K562 (cell line): ENCODE measurements at regions not wholly inside any gene's neighbourhood (a gene's known extent, or its start where the extent isn't known, plus 50 kb on each side); places are given as distances from the start of the nearest gene placed in this dataset.

ENCODE experiments used
- ATAC-seq: fragments of 200-7000 bp; cut with Tn5 transposase; 3 replicates; pipeline ENCODE4 v1.9.1; 2020; ENCODE audit warnings: moderate library complexity
- BruUV-seq: library from RNA; stranded (reverse); fragments of 400-500 nt; replicated peaks from 2 replicates; lab custom pipeline; 2021; lab: Mats Ljungman, UMichigan
- CTCF ChIA-PET: fragments of 300-600 bp; formaldehyde crosslinking; extraction: SDS; loops from one replicate; lab custom pipeline; 2021; ENCODE audit warnings: low intra/inter-chr PET ratio; lab: Yijun Ruan, JAX
- POLR2A ChIA-PET: fragments of 300-600, 350-650 bp; sonication (Branson Sonifier 250); formaldehyde crosslinking; extraction: SDS; loops from one replicate; lab custom pipeline; 2021; ENCODE audit warnings: antibody characterized with exemption, inconsistent platforms; lab: Yijun Ruan, JAX
- DNase-seq, 4 experiments: peaks; one replicate each; pipeline versions ENCODE4 v3.0.0 to v3.0.0-alpha.2; 2011 to 2018; ENCODE audit warnings: low spot score in 3 of 4, mixed read lengths in 3 of 4; ENCODE audit errors: extremely low read depth in 1 of 4
- FAIRE-seq: peaks from 2 replicates; lab custom pipeline; 2011; peaks lifted over from hg19 to GRCh38; lab: Jason Lieb, UNC
- H2AFZ ChIP-seq: 2 replicates; pipeline ENCODE4 v1.6.0; 2011; ENCODE audit warnings: low read depth, low read length, control low read depth, inconsistent platforms
- H3K27ac ChIP-seq: fragments of 200-600 bp; 3 replicates; pipeline ENCODE4 v1.8.0; 2011; ENCODE audit warnings: low read depth, mild to moderate bottlenecking, control low read depth, inconsistent platforms, low read length, moderate library complexity, mixed read lengths; ENCODE audit errors: extremely low read depth
- H3K27me3 ChIP-seq, 2 experiments: fragments of 300-600 bp in 1 of 2; 2 replicates in 1 of 2; 3 replicates in 1 of 2; pipeline versions ENCODE4 v1.6.0 to v1.8.0; 2011; ENCODE audit warnings: inconsistent platforms in 2 of 2, low read length in 2 of 2, mild to moderate bottlenecking in 1 of 2, mixed read lengths in 1 of 2, moderate library complexity in 1 of 2; ENCODE audit not compliant: control insufficient read depth in 2 of 2, insufficient read depth in 2 of 2
- H3K36me3 ChIP-seq: fragments of 300-600 bp; 3 replicates; pipeline ENCODE4 v1.8.0; 2011; ENCODE audit warnings: mild to moderate bottlenecking, low read length, inconsistent platforms; ENCODE audit not compliant: control insufficient read depth, insufficient read depth
- H3K4me1 ChIP-seq, 2 experiments: fragments of 200-600 bp in 1 of 2; replicated peaks in 1 of 2; 2 replicates in 1 of 2; 3 replicates in 1 of 2; pipeline versions ENCODE4 v1.5.1 to v1.8.0; 2011; ENCODE audit warnings: inconsistent platforms in 2 of 2, low read length in 2 of 2, mild to moderate bottlenecking in 1 of 2, mixed read lengths in 1 of 2, moderate library complexity in 1 of 2; ENCODE audit not compliant: control insufficient read depth in 2 of 2, insufficient read depth in 2 of 2
- H3K4me2 ChIP-seq: 2 replicates; pipeline ENCODE4 v1.6.1; 2011; ENCODE audit warnings: low read length, control low read depth, inconsistent platforms, mixed read lengths; ENCODE audit not compliant: insufficient read depth
- H3K4me3 ChIP-seq: fragments of 200-600 bp; sonication (generic), shearing (Covaris generic); 2 replicates; pipeline ENCODE4 v1.5.1; 2016; ENCODE audit warnings: control low read depth, inconsistent platforms
- H3K79me2 ChIP-seq: fragments of 200-600 bp; 3 replicates; pipeline ENCODE4 v1.8.0; 2011; ENCODE audit warnings: low read length, inconsistent platforms; ENCODE audit not compliant: control insufficient read depth, insufficient read depth
- H3K9ac ChIP-seq, 2 experiments: 2 replicates each; pipeline versions ENCODE4 v1.6.0 to v1.6.1; 2011; ENCODE audit warnings: low read depth in 2 of 2, low read length in 2 of 2, control low read depth in 1 of 2, inconsistent platforms in 1 of 2, mild to moderate bottlenecking in 1 of 2, mixed read lengths in 1 of 2; ENCODE audit not compliant: insufficient read depth in 1 of 2
- H3K9me1 ChIP-seq: one replicate; pipeline ENCODE4 v1.6.0; 2011; ENCODE audit warnings: inconsistent platforms, mild to moderate bottlenecking, low read length, moderate library complexity; ENCODE audit not compliant: control insufficient read depth, insufficient read depth
- H3K9me3 ChIP-seq: replicated peaks from 2 replicates; pipeline ENCODE4 v1.5.1; 2011; ENCODE audit warnings: low read depth, low read length, inconsistent platforms; ENCODE audit not compliant: control insufficient read depth, insufficient read depth
- H4K20me1 ChIP-seq: replicated peaks from 2 replicates; pipeline ENCODE4 v1.6.1; 2011; ENCODE audit warnings: low read length, inconsistent platforms, mixed read lengths; ENCODE audit not compliant: control insufficient read depth, insufficient read depth
- CREB3L1 ChIP-seq: fragments of 450-650 bp; IDR thresholded peaks from 2 replicates; pipeline ENCODE4 v1.6.1; 2014; ENCODE audit warnings: low read depth, mild to moderate bottlenecking, moderate library complexity, borderline replicate concordance
- DIDO1 ChIP-seq: fragments of 450-650 bp; IDR thresholded peaks from 2 replicates; pipeline ENCODE4 v1.6.1; 2016; ENCODE audit warnings: low read depth, missing biosample characterization, missing genetic modification characterization
- FOXA3 ChIP-seq, 2 experiments: fragments of 450-650 bp in 1 of 2; sonication (generic) in 1 of 2; formaldehyde crosslinking; IDR thresholded peaks in 1 of 2; conservative IDR thresholded peaks in 1 of 2; 2 replicates each; pipeline versions ENCODE4 v1.4.0 to v1.8.0; 2020 to 2022; ENCODE audit warnings: mild to moderate bottlenecking in 2 of 2, missing genetic modification reagents in 1 of 2
- MTA2 ChIP-seq: fragments of 450-650 bp; IDR thresholded peaks from 2 replicates; pipeline ENCODE4 v1.6.1; 2016; ENCODE audit warnings: low read depth
- NR0B1 ChIP-seq: fragments of 450-650 bp; IDR thresholded peaks from one replicate; pipeline ENCODE4 v1.6.1; 2018; ENCODE audit warnings: mild to moderate bottlenecking, moderate library complexity; ENCODE audit not compliant: partially characterized antibody
- POLR2AphosphoS2 ChIP-seq: IDR thresholded peaks from 2 replicates; pipeline ENCODE4 v1.6.1; 2012; ENCODE audit warnings: low read length, improper control_type of control experiment
- PRPF4 ChIP-seq: fragments of 200-400 bp; formaldehyde crosslinking; IDR thresholded peaks from one replicate; pipeline ENCODE4 v1.6.1; 2017; ENCODE audit warnings: low read length, low read depth, mild to moderate bottlenecking; ENCODE audit not compliant: insufficient read depth, poor library complexity, severe bottlenecking
- RBBP5 ChIP-seq: fragments of 200-600 bp; sonication (generic); IDR thresholded peaks from 2 replicates; pipeline ENCODE4 v1.6.1; 2012; ENCODE audit warnings: borderline replicate concordance, mild to moderate bottlenecking, low read length, control low read depth, inconsistent platforms; ENCODE audit not compliant: insufficient read depth, poor library complexity, severe bottlenecking
- ZBTB8A ChIP-seq: fragments of 450-650 bp; IDR thresholded peaks from 2 replicates; pipeline ENCODE4 v1.6.1; 2018; ENCODE audit warnings: mild to moderate bottlenecking, moderate library complexity; ENCODE audit not compliant: partially characterized antibody
- ZNF75A ChIP-seq: fragments of 450-650 bp; formaldehyde crosslinking; IDR thresholded peaks from 2 replicates; pipeline ENCODE4 v1.4.0; 2020; ENCODE audit warnings: mild to moderate bottlenecking
- WGBS: fragments of 100-300 bp; shearing (Covaris generic); methylation state at CpG from one replicate; pipeline ENCODE4 v1.1.6; 2016; ENCODE audit warnings: low coverage, mixed read lengths; ENCODE audit not compliant: insufficient coverage; ENCODE audit errors: missing lambda C conversion rate; 5-methylcytosine and 5-hydroxymethylcytosine counted together
- in situ Hi-C: fragments of 300-500 bp; cut with MboI; formaldehyde crosslinking; loops from 4 replicates; pipeline ENCODE4 v1.15.0; 2018; ENCODE audit warnings: inconsistent platforms, mixed read lengths
- intact Hi-C: fragments of 100-400 bp; cut with micrococcal nuclease; formaldehyde crosslinking; loops from 2 replicates; pipeline ENCODE4 v1.14.2; 2022
- TF ChIP-seq, protein P1 (sequence below): sonication (generic); formaldehyde crosslinking; IDR thresholded peaks from 2 replicates; pipeline ENCODE4 v1.8.0; 2023; ENCODE audit warnings: missing genetic modification reagents, mild to moderate bottlenecking, borderline replicate concordance
- TF ChIP-seq, protein P2 (sequence below): fragments of 450-650 bp; formaldehyde crosslinking; conservative IDR thresholded peaks from 2 replicates; pipeline ENCODE4 v1.4.0; 2022; ENCODE audit warnings: mild to moderate bottlenecking, missing genetic modification characterization

- Histone ChIP-seq H3K27ac (no peak overlapping the region), H2AFZ (no peak overlapping the region), H3K4me3 (no peak overlapping the region), H3K4me1 (no peaks in the 10 kb centered on the region), H4K20me1 (no peaks in the 10 kb centered on the region), H3K9ac (no peak overlapping the region), H3K79me2 (no peaks in the 10 kb centered on the region), H3K36me3 (no peaks in the 10 kb centered on the region), H3K9me1 (no peaks in the 10 kb centered on the region), H3K4me2 (no peak overlapping the region), H3K9me3 (no peaks in the 10 kb centered on the region), H3K27me3 (0 out of 5 replicates have a peak, but pooled peaks cover 0 to 5% of the 10 kb centered on the region in 2 experiments)
- DNase-seq: no peak
- no peak for ATAC-seq
- in situ Hi-C loops (no loop called here), intact Hi-C loops (no loop called here)
- ChIA-PET CTCF (no interaction called here), POLR2A (interaction anchor here (0.6 kb wide), 1 partner anchor 189 kb away, joined by 3 read pairs; no protein-coding TSS in a partner anchor)
- WGBS: 0% methylated on average over 2 of the region's 3 CpGs
- no peak for FAIRE-seq
- BruUV-seq: no TSS peak
- TF ChIP-seq, protein P1, sequence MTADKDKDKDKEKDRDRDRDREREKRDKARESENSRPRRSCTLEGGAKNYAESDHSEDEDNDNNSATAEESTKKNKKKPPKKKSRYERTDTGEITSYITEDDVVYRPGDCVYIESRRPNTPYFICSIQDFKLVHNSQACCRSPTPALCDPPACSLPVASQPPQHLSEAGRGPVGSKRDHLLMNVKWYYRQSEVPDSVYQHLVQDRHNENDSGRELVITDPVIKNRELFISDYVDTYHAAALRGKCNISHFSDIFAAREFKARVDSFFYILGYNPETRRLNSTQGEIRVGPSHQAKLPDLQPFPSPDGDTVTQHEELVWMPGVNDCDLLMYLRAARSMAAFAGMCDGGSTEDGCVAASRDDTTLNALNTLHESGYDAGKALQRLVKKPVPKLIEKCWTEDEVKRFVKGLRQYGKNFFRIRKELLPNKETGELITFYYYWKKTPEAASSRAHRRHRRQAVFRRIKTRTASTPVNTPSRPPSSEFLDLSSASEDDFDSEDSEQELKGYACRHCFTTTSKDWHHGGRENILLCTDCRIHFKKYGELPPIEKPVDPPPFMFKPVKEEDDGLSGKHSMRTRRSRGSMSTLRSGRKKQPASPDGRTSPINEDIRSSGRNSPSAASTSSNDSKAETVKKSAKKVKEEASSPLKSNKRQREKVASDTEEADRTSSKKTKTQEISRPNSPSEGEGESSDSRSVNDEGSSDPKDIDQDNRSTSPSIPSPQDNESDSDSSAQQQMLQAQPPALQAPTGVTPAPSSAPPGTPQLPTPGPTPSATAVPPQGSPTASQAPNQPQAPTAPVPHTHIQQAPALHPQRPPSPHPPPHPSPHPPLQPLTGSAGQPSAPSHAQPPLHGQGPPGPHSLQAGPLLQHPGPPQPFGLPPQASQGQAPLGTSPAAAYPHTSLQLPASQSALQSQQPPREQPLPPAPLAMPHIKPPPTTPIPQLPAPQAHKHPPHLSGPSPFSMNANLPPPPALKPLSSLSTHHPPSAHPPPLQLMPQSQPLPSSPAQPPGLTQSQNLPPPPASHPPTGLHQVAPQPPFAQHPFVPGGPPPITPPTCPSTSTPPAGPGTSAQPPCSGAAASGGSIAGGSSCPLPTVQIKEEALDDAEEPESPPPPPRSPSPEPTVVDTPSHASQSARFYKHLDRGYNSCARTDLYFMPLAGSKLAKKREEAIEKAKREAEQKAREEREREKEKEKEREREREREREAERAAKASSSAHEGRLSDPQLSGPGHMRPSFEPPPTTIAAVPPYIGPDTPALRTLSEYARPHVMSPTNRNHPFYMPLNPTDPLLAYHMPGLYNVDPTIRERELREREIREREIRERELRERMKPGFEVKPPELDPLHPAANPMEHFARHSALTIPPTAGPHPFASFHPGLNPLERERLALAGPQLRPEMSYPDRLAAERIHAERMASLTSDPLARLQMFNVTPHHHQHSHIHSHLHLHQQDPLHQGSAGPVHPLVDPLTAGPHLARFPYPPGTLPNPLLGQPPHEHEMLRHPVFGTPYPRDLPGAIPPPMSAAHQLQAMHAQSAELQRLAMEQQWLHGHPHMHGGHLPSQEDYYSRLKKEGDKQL (CRISPR knock-in tag): no peak
- no peak for TF ChIP-seq MTA2
- TF ChIP-seq ZBTB8A: no peak
- TF ChIP-seq FOXA3 (CRISPR knock-in tag; conservative IDR thresholded peaks at IDR 0.05 in 1 of 2, IDR thresholded peaks at IDR 0.05 in 1 of 2): no peak
- no peak for TF ChIP-seq CREB3L1
- no peak for TF ChIP-seq ZNF75A
- TF ChIP-seq RBBP5: no peak
- TF ChIP-seq, protein P2, sequence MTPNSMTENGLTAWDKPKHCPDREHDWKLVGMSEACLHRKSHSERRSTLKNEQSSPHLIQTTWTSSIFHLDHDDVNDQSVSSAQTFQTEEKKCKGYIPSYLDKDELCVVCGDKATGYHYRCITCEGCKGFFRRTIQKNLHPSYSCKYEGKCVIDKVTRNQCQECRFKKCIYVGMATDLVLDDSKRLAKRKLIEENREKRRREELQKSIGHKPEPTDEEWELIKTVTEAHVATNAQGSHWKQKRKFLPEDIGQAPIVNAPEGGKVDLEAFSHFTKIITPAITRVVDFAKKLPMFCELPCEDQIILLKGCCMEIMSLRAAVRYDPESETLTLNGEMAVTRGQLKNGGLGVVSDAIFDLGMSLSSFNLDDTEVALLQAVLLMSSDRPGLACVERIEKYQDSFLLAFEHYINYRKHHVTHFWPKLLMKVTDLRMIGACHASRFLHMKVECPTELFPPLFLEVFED (CRISPR knock-in tag): no peak
- TF ChIP-seq DIDO1 (tag): no peak
- TF ChIP-seq PRPF4: no peak
- no peak for TF ChIP-seq POLR2AphosphoS2
- TF ChIP-seq NR0B1: no peak
These were observed 323.1 kb upstream of the TNP1 start for GRCh38 chr2:217182926-217183325.
